Adrenal gland (tissue), 9 donors: ENCODE measurements at regions not wholly inside any gene's neighbourhood (a gene's known extent, or its start where the extent isn't known, plus 50 kb on each side); places are given as distances from the start of the nearest gene placed in this dataset.
"Not testable (repeated sequence)": the region's sequence is repeated elsewhere in the genome, so short reads cannot be mapped to it uniquely, and the experiment has no call there.

Experiments used
- DNase-seq, 7 donors: peaks; one replicate each; pipeline ENCODE4 v3.0.0-alpha.2; 2019 to 2020
- H3K27ac ChIP-seq, 5 donors: fragments of 200-600 bp; sonication (generic) in 4 of 5; 1 replicate in 3 of 5; 2 replicates in 2 of 5; pipeline versions ENCODE4 v1.5.1 to v1.8.0; 2016 to 2020; ENCODE audit warnings: mild to moderate bottlenecking in 1 of 5
- H3K27me3 ChIP-seq: fragments of 200-600 bp; 2 replicates; pipeline ENCODE4 v1.8.0; 2021
- H3K36me3 ChIP-seq, 2 donors: fragments of 200-600 bp; replicated peaks in 1 of 2; 1 replicate in 1 of 2; 2 replicates in 1 of 2; pipeline versions ENCODE4 v1.5.1 to v1.8.0; 2018 to 2022
- H3K4me1 ChIP-seq, 2 donors: fragments of 200-600 bp; replicated peaks in 1 of 2; 1 replicate in 1 of 2; 2 replicates in 1 of 2; pipeline versions ENCODE4 v1.5.1 to v1.8.0; 2018 to 2021
- H3K4me3 ChIP-seq, 4 donors: fragments of 200-600 bp; sonication (generic) in 3 of 4; one replicate each; pipeline ENCODE4 v1.5.1; 2016 to 2018
- H3K9me3 ChIP-seq, 3 donors: fragments of 200-600 bp; sonication (generic) in 1 of 3; replicated peaks in 1 of 3; 1 replicate in 2 of 3; 2 replicates in 1 of 3; pipeline versions ENCODE4 v1.5.1 to v1.8.0; 2016 to 2021
- CTCF ChIP-seq, 6 experiments: fragments of 450-650 bp in 4 of 6; fragments of 200-600 bp in 2 of 6; sonication (generic) in 1 of 6; IDR thresholded peaks; 1 replicate in 5 of 6; 2 replicates in 1 of 6; pipeline versions ENCODE4 v1.5.1 to v1.8.0; 2016 to 2021; ENCODE audit warnings: antibody characterized with exemption in 6 of 6, mild to moderate bottlenecking in 2 of 6, moderate library complexity in 1 of 6
- POLR2A ChIP-seq, 2 donors: fragments of 450-650 bp; IDR thresholded peaks; one replicate each; pipeline ENCODE4 v1.6.1; 2017; ENCODE audit warnings: antibody characterized with exemption in 2 of 2, mild to moderate bottlenecking in 2 of 2, moderate library complexity in 1 of 2
- WGBS, 4 donors: extraction: QIAGEN DNeasy Blood & Tissue Kit in 2 of 4; methylation state at CpG; one replicate each; pipeline versions ENCODE4 v1.1.5 to v1.1.7; 2013 to 2017; 5-methylcytosine and 5-hydroxymethylcytosine counted together
- intact Hi-C, 2 donors: fragments of 100-400 bp; cut with DNase I; formaldehyde crosslinking; loops; one replicate each; pipeline versions ENCODE4 v1.14.1 to v1.15.0; 2022 to 2023
- donor health status: healthy with polysubstance abuse.
- donor health status: Bipolar disorder and iron deficiency.
- donor health status: DM: yes; HTN: yes; CAD: no.
- donor health status: DM: no; HTN: no; CAD: no.
- donor health status: DM: no; HTN: no; CAD: no.

GRCh38 chr2:76174505-76174904, 463.8 kb upstream of the GCFC2 start:
- DNase-seq = no peak
- TF ChIP-seq POLR2A (IDR thresholded peaks at IDR 0.05) = no peak
- Histone ChIP-seq H3K4me3 (no peak overlapping the region), H3K4me1 (no peaks in the 10 kb centered on the region), H3K27me3 (no peaks in the 10 kb centered on the region), H3K9me3 (no peaks in the 10 kb centered on the region), H3K36me3 (no peaks in the 10 kb centered on the region), H3K27ac (no peak overlapping the region)
- intact Hi-C loops = no loop called here
- WGBS, 4 donors = 40 to 67% (median 52%) methylated on average over 2 of the region's 2 CpGs

GRCh38 chr2:76173206-76173605, 462.5 kb upstream of the GCFC2 start:
- H3K27ac ChIP-seq, DNase-seq, H3K27me3 ChIP-seq, H3K4me1 ChIP-seq, H3K9me3 ChIP-seq, H3K4me3 ChIP-seq, intact Hi-C loops, H3K36me3 ChIP-seq: not testable (repeated sequence)
- WGBS, 4 donors = 0 to 4% (median 3%) methylated on average over 1 of the region's 1 CpG

- H3K27me3 ChIP-seq, intact Hi-C loops, H3K9me3 ChIP-seq, H3K4me1 ChIP-seq, DNase-seq, H3K4me3 ChIP-seq, H3K27ac ChIP-seq, H3K36me3 ChIP-seq: not testable (repeated sequence)
These were observed 461.5 kb upstream of the GCFC2 start for GRCh38 chr2:76172154-76172595.

GRCh38 chr2:76170856-76171255, 460.1 kb upstream of the GCFC2 start:
- TF ChIP-seq CTCF (IDR thresholded peaks at IDR 0.05) = no peak
- no peak for TF ChIP-seq POLR2A (IDR thresholded peaks at IDR 0.05)
- Histone ChIP-seq H3K27ac (no peak overlapping the region), H3K4me3 (no peak overlapping the region), H3K27me3 (no peaks in the 10 kb centered on the region), H3K36me3 (no peaks in the 10 kb centered on the region), H3K9me3 (no peaks in the 10 kb centered on the region), H3K4me1 (no peaks in the 10 kb centered on the region)
- no peak for DNase-seq
- WGBS, 4 donors = 38 to 54% (median 45%) methylated on average over 2 of the region's 2 CpGs
- intact Hi-C loops = no loop called here

- no peaks in the 10 kb centered on the region for H3K4me1 ChIP-seq
- no peaks in the 10 kb centered on the region for H3K9me3 ChIP-seq
- H3K36me3 ChIP-seq = no peaks in the 10 kb centered on the region
- no peak overlapping the region for H3K4me3 ChIP-seq
- TF ChIP-seq POLR2A (IDR thresholded peaks at IDR 0.05) (no peak), CTCF (IDR thresholded peaks at IDR 0.05) (no peak)
- 69 to 78% (median 73%) methylated on average over 1 of the region's 1 CpG for WGBS, 4 donors
- no peak for DNase-seq
- no peaks in the 10 kb centered on the region for H3K27me3 ChIP-seq
- no peak overlapping the region for H3K27ac ChIP-seq
- intact Hi-C loops = no loop called here
These were observed 459.3 kb upstream of the GCFC2 start for GRCh38 chr2:76170009-76170384.

GRCh38 chr2:76169276-76170008, 458.7 kb upstream of the GCFC2 start:
- DNase-seq = no peak
- intact Hi-C loops = no loop called here
- TF ChIP-seq POLR2A (IDR thresholded peaks at IDR 0.05) (no peak), CTCF (IDR thresholded peaks at IDR 0.05) (no peak)
- no peaks in the 10 kb centered on the region for H3K9me3 ChIP-seq
- WGBS, 4 donors = 43 to 66% (median 56%) methylated on average over 2 of the region's 2 CpGs
- H3K36me3 ChIP-seq = no peaks in the 10 kb centered on the region
- no peaks in the 10 kb centered on the region for H3K27me3 ChIP-seq
- H3K4me3 ChIP-seq = no peak overlapping the region
- H3K4me1 ChIP-seq = no peaks in the 10 kb centered on the region
- H3K27ac ChIP-seq = no peak overlapping the region
